ENCODE measurements at regions not wholly inside any gene's neighbourhood (a gene's known extent, or its start where the extent isn't known, plus 50 kb on each side); places are given as distances from the start of the nearest gene placed in this dataset.
A peak's percentile ranks its signal among the peaks of the same experiment; 100 is the strongest.

DNA sequence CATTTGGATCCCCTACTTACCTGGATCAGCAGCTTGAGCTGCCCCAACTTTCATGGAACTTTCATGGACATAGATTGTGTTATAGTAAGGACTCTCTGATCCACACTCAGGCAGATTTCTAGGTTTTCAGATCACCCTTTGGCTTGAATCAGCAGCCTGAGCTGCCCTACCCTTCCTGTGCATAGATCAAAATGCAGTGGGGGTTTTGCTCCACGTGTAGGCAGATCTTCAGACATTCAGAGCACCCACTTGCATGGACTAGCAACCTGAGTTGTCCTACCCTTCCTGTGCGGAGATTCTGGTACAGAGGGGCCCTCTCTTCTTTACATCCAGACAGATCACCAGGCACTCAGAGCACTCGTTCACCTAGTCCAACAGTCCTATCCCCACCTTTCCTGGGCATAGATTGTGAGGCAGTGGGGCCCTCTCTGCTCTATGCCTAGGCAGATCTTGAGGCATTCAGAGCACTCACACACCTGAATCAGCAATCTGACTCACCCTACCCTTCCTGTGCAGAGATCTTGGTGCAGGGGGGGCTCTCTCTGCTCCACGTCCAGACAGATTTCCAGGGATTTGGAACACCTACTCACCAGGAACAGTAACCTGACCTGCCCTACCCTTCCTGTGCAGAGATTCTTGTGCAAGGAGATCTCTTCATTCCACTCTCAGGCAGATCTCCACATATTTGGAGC lies 705.2 kb upstream of the NRSN1 start:
- WGBS, 10 experiments, result 0 to 90% (median 82%) methylated on average over 1 to 4 of the region's 4 CpGs; no CpG with 5 or more reads in 5 of the 10 experiments
- no peak for ATAC-seq (replicated peaks in 6 of 8)
- Histone ChIP-seq H3K4me1 (replicated peaks in 1 of 2) (peaks cover 0 to 4% of the 10 kb centered on the region in 2 donors), H3K4me3 (no peak overlapping the region), H3K27ac (no peak overlapping the region)
- in situ Hi-C loops (cut with MboI; ENCODE audit: low pct_unique_long_range_greater_than_20kb in 2 of 9, low sequenced_read_pairs in 9 of 9, unreplicated experiment in 9 of 9), result no loop called here

DNA sequence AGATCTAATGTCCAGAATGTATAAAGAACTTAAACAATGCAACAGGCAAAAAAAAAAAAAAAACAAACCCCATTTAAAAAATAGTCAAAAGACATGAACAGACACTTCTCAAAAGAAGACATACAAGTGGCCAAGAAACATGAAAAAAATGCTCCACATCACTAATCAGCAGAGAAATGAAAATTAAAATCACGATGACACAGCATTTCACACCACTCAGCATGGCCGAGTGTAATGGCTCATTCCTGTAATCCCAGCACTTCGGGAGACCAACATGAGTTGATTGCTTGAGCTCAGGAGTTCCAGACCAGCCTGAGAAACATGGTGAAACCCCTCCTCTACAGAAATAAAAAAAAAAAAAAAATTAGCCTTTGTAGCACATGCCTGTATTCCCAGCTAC lies 701.4 kb upstream of the NRSN1 start:
- in situ Hi-C loops (cut with MboI; ENCODE audit: low pct_unique_long_range_greater_than_20kb in 2 of 9, low sequenced_read_pairs in 9 of 9, unreplicated experiment in 9 of 9), result no loop called here
- WGBS, 10 experiments, result 6 to 100% (median 85%) methylated on average over 1 to 3 of the region's 3 CpGs; no CpG with 5 or more reads in 1 of the 10 experiments
- no peak overlapping the region for H3K4me3 ChIP-seq

DNA sequence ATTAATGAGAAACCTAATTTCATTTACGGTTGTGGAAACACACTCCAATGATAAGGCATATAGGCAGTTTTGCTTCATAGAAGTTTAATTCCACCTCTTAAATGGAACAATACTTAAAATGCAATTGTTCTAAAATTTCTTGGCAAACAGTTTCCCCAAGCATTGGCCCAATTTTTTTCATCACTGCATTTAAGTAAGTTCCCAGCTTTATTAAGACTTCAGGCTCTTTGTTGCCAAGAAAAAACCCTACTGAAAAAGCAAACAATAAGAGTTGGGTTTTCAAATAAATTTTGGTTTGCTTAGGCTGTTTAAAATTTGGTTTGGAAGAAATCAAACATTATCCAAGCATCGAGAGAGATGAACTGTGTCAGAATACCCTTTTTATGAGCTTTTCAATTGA lies 690.9 kb upstream of the NRSN1 start:
- in situ Hi-C loops (cut with MboI; ENCODE audit: low pct_unique_long_range_greater_than_20kb in 2 of 9, low sequenced_read_pairs in 9 of 9, unreplicated experiment in 9 of 9), result no loop called here
- 0 to 100% (median 81%) methylated on average over 1 to 2 of the region's 2 CpGs for WGBS, 10 experiments
- peaks cover 0 to 10% of the 10 kb centered on the region in 2 donors for H3K4me1 ChIP-seq (replicated peaks in 1 of 2)
- H3K27ac ChIP-seq, result no peak overlapping the region
- no peak for ATAC-seq (replicated peaks in 6 of 8)
- no peak overlapping the region for H3K4me3 ChIP-seq

More for the DNA sequence above, 701.4 kb upstream of the NRSN1 start:
- ATAC-seq (replicated peaks in 6 of 8), result no peak
- Histone ChIP-seq H3K27ac (no peak overlapping the region), H3K4me1 (replicated peaks in 1 of 2) (no peaks in the 10 kb centered on the region)

DNA sequence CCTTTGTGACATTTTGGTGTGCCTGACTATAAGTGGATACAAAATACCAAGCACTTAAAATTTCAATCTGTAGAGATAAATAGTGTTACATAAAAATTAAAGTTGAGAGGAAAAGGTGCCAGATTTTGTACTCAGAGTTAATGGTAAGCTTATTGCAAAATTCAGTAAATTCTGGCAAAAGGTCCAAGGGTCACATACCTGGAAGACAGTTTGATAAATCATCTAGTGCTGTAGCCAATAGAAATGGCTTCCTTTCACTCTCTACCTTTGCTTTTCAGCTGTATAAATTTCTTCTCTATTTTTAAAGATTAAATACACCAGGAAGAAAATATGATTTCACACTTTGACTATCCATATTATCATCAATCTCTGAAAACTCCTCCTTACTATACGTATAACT lies 690.2 kb upstream of the NRSN1 start:
- ATAC-seq (replicated peaks in 6 of 8), result no peak

DNA sequence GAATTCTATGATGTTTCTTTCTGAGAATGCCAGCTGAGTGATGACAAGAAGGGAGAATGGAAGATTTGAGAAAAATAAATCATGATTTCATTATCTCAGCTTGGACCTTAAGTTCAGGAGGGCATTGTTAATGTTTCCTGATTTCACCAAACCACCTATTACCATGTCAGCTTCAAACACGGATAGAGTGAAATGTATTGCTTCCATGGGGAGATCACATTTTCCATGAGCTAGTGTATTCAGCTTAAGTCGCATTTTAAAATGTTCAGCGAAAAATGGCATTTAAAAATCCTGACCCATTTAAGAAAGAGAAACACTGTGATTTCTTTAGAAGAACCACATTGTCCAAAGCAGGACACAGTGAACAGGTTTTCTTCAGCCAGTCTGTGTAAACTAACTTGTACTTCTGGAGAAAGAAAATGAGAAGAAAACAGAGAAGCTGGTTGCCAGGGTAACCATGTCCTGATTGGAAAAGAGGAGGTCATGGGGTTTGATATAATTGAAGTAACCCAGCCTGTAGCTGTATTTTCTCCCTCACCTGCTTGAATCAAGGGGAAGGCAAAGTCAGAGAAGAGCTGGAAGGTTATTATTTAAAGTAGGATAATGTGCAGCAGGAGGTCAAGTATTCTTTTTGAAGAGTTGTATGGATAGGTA lies 684.1 kb upstream of the NRSN1 start:
- ATAC-seq (replicated peaks in 6 of 8), result peak in 5 of 8 experiments; percentile 47 to 60 (median 52)
- Histone ChIP-seq H3K4me1 (replicated peaks in 1 of 2) (peaks cover 32 to 51% of the 10 kb centered on the region in 2 donors), H3K27ac (no peak overlapping the region), H3K4me3 (no peak overlapping the region)
- in situ Hi-C loops (cut with MboI; ENCODE audit: low pct_unique_long_range_greater_than_20kb in 2 of 9, low sequenced_read_pairs in 9 of 9, unreplicated experiment in 9 of 9), result no loop called here
- 0 to 100% (median 57%) methylated on average over 1 to 3 of the region's 3 CpGs; no CpG with 5 or more reads in 1 of the 10 experiments for WGBS, 10 experiments

More for the DNA sequence above, 690.2 kb upstream of the NRSN1 start:
- WGBS, 10 experiments, result 0 to 100% (median 92%) methylated on average over 1 of the region's 1 CpG
- no peak overlapping the region for H3K4me3 ChIP-seq
- in situ Hi-C loops (cut with MboI; ENCODE audit: low pct_unique_long_range_greater_than_20kb in 2 of 9, low sequenced_read_pairs in 9 of 9, unreplicated experiment in 9 of 9), result no loop called here
- no peak overlapping the region for H3K27ac ChIP-seq
- H3K4me1 ChIP-seq (replicated peaks in 1 of 2), result peaks cover 0 to 10% of the 10 kb centered on the region in 2 donors

DNA sequence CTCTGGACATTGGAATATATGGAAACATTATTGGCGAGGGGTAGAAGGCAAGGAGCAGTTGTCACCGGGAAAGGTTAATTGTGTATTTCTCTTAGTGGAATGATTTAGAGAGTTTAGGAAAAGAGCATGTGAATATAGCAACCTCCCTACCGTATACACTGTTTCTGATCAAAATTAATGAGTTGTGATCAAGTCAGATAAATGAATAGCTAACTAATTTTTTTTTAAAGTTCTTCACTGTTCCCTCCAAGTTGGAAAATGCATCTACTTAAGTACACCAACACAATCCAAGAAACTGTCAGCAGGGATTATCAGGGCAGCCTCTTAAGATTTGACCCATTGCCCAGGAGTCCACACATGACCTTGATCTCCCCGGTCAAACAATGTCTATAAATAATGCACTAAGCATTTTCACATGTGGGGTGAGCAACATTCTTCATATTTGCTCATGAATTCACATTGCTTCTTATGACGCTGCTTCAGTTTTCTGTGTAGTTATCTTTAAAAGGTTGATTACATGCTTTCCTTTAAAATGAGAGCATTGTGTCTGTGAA lies 680.8 kb upstream of the NRSN1 start:
- WGBS, 10 experiments, result 23 to 86% (median 71%) methylated on average over 1 to 5 of the region's 5 CpGs
- peak in 2 of 8 experiments; percentile 18 to 30 for ATAC-seq (replicated peaks in 6 of 8)
- in situ Hi-C loops (cut with MboI; ENCODE audit: low pct_unique_long_range_greater_than_20kb in 2 of 9, low sequenced_read_pairs in 9 of 9, unreplicated experiment in 9 of 9), result no loop called here

DNA sequence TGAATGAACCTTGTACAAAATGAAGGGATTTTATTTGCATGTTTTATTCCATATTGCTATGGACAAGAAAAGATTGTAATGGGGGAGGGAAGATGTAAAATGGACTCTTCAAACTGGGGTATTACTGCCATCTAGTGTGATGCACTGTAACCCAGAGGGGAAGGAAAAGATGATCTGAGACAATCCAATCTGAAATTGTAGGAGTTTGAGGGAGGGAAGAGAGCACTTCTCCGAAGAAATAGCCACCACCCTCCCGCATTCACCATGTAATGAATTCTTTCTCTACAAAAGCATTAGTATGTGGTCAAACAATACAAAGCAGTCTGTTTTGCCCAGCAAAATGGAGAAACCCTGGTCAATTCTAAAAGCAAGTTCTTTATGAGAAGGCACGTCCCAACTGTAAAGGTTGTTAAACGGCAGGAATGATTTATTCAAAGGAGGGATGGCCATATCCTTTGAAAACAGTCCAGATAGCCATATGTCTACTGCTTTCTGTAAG lies 679.5 kb upstream of the NRSN1 start:
- peak overlapping the region in 1 of 2 donors; percentile 11 for H3K27ac ChIP-seq
- no peak overlapping the region for H3K4me3 ChIP-seq
- in situ Hi-C loops (cut with MboI; ENCODE audit: low pct_unique_long_range_greater_than_20kb in 2 of 9, low sequenced_read_pairs in 9 of 9, unreplicated experiment in 9 of 9), result no loop called here
- 6 to 68% (median 30%) methylated on average over 2 to 4 of the region's 4 CpGs; no CpG with 5 or more reads in 2 of the 10 experiments for WGBS, 10 experiments
- peak; percentile 45 to 94 (median 84) for ATAC-seq (replicated peaks in 6 of 8)
- peaks cover 39 to 71% of the 10 kb centered on the region in 2 donors for H3K4me1 ChIP-seq (replicated peaks in 1 of 2)

More for the DNA sequence above, 680.8 kb upstream of the NRSN1 start:
- peaks cover 41 to 73% of the 10 kb centered on the region in 2 donors for H3K4me1 ChIP-seq (replicated peaks in 1 of 2)
- H3K27ac ChIP-seq, result no peak overlapping the region
- no peak overlapping the region for H3K4me3 ChIP-seq

DNA sequence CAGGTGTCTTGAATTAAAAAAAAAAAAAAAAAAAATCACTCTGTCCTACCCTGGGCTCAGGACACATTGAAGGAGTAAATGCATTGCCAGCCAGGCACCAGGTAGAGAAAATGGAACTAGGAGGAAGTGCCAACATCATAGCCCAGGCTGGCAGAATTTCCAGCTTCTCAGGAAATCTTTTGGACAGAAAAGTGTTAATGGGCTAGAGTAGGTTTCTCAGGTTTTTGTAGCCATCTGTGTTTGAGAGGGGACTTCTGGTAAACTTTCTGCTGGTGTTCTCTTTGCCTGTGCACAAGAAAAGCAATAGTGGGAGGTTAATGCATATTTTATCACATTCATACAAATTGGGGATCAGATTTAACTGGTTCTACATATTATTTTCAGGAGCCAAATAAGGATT lies 678.3 kb upstream of the NRSN1 start:
- no peak for ATAC-seq (replicated peaks in 6 of 8)
- in situ Hi-C loops (cut with MboI; ENCODE audit: low pct_unique_long_range_greater_than_20kb in 2 of 9, low sequenced_read_pairs in 9 of 9, unreplicated experiment in 9 of 9), result no loop called here
- Histone ChIP-seq H3K4me1 (replicated peaks in 1 of 2) (peaks cover 27 to 58% of the 10 kb centered on the region in 2 donors), H3K4me3 (no peak overlapping the region), H3K27ac (no peak overlapping the region)

DNA sequence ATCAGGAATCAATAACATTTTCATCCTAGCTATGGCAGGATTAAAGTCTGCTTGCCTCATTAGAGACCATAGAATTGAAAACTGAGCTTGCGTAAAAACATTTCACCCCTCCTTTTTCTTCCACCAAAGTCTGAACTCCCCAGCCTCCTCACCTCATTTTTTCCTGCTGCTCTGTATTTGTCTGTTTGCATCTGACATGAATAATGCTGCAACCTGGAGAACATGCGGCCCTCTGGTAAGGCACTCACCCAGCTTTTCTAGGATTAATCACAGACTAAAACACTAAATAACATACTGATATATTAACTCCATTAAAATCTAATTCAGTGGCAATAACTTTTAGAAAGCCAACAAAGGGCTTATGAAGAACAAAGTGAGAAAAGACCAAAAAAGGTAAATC lies 677.7 kb upstream of the NRSN1 start:
- WGBS, 10 experiments, result 57 to 100% (median 86%) methylated on average over 1 to 2 of the region's 2 CpGs; no CpG with 5 or more reads in 2 of the 10 experiments
- Histone ChIP-seq H3K27ac (no peak overlapping the region), H3K4me3 (no peak overlapping the region), H3K4me1 (replicated peaks in 1 of 2) (peaks cover 24 to 53% of the 10 kb centered on the region in 2 donors)
- in situ Hi-C loops (cut with MboI; ENCODE audit: low pct_unique_long_range_greater_than_20kb in 2 of 9, low sequenced_read_pairs in 9 of 9, unreplicated experiment in 9 of 9), result no loop called here
- ATAC-seq (replicated peaks in 6 of 8), result peak in 6 of 8 experiments; percentile 26 to 70 (median 50)

DNA sequence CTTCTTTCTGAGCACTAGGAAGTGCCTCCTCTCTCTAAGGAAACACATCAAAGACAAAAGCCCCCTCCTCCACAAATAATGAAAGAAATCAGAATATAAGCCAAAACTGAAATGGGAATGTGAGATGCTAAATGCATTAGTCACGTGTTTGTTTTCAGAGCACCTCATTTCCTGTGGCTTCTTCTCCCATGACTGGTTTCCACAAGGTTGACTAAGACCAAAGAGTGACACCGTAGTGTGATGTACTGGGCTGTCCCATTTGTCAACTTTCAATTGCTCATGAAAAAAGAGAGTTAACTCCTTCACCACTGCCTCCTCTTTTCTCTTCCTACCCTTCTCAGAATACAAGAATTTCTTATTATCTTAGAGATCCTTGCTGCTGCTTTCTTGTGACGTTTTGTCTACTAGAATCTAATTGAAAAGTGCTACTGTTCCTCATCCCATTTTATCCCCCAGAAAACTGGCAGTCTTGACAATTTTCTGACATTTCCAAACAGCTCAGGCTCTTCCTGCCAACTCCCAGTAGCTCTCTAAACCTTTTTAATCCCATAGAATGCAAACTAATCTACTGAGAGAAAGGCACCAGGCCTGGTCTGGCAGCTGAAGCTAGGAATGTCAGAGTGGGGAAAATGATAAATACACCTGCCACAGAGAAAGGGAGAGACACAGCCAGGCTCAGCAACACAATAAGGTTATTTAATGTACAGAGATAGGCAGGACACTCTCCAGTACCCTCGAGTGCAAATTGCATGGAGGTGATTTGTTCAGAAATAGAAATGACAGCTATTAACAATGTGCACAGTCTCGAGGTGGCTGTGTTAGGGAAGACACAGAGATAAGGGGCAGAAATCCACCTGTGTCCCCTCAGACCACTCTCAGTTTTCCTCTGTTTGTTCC lies 671.7 kb upstream of the NRSN1 start:
- H3K27ac ChIP-seq, result peak overlapping the region in 1 of 2 donors; percentile 61
- 5 to 72% (median 37%) methylated on average over 1 to 5 of the region's 5 CpGs; no CpG with 5 or more reads in 1 of the 10 experiments for WGBS, 10 experiments
- no peak overlapping the region for H3K4me3 ChIP-seq
- peaks cover 9 to 10% of the 10 kb centered on the region in 2 donors for H3K4me1 ChIP-seq (replicated peaks in 1 of 2)
- in situ Hi-C loops (cut with MboI; ENCODE audit: low pct_unique_long_range_greater_than_20kb in 2 of 9, low sequenced_read_pairs in 9 of 9, unreplicated experiment in 9 of 9), result loop anchor here in 1 of 9 experiments (25.0 kb wide), 1 partner anchor 758 kb away; no protein-coding TSS in a partner anchor
- ATAC-seq (replicated peaks in 6 of 8), result peak in 5 of 8 experiments; percentile 49 to 86 (median 50)

DNA sequence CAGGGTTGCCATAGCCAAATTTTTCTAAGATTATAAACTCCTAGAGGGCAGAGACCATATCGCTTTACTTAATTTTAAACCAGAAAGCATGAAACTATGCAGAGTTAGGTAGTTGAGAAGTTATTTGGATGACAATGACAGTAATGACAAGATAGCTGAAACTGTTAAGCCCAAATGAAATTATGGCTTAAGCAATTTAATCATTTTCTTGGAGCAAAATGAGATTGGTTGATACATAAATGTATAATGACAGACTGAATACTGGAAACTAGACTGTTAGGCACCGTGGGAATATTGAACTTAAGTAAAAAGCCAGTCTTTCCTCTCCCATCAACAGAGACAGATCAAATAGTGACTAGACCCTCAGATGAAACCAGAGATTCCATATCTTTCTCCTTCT lies 670.3 kb upstream of the NRSN1 start:
- in situ Hi-C loops (cut with MboI; ENCODE audit: low pct_unique_long_range_greater_than_20kb in 2 of 9, low sequenced_read_pairs in 9 of 9, unreplicated experiment in 9 of 9), result loop anchor here in 1 of 9 experiments (25.0 kb wide), 1 partner anchor 757 kb away; no protein-coding TSS in a partner anchor
- ATAC-seq (replicated peaks in 6 of 8), result no peak
- Histone ChIP-seq H3K27ac (no peak overlapping the region), H3K4me1 (replicated peaks in 1 of 2) (peaks cover 15 to 17% of the 10 kb centered on the region in 2 donors), H3K4me3 (no peak overlapping the region)
- WGBS, 10 experiments, result 54 to 100% (median 78%) methylated on average over 2 of the region's 2 CpGs; no CpG with 5 or more reads in 2 of the 10 experiments

DNA sequence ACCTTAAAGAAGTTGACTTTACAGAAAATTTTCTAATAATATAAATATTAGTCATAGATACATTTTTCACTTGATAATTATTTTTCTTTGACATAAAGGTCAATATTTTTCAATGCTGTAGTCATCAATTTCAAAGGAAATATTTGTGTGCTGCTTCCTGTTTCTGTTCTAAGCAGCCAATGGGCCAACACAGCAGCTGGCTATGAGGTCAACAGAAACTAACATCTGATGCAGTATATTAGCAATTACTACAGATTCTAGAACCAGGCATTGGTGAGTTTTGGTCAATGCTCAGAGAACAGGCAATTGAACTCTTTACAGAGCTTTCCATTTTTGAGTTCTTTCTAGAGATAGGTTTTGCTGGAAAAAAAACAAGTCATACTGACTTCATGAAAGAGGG lies 669.6 kb upstream of the NRSN1 start:
- no peak for ATAC-seq (replicated peaks in 6 of 8)
- H3K27ac ChIP-seq, result no peak overlapping the region
- H3K4me3 ChIP-seq, result no peak overlapping the region
- in situ Hi-C loops (cut with MboI; ENCODE audit: low pct_unique_long_range_greater_than_20kb in 2 of 9, low sequenced_read_pairs in 9 of 9, unreplicated experiment in 9 of 9), result loop anchor here in 1 of 9 experiments (25.0 kb wide), 1 partner anchor 756 kb away; no protein-coding TSS in a partner anchor
- peaks cover 15 to 17% of the 10 kb centered on the region in 2 donors for H3K4me1 ChIP-seq (replicated peaks in 1 of 2)

Measured in motor neuron (in vitro differentiated cells).